ENCODE measurements at regions not wholly inside any gene's neighbourhood (a gene's known extent, or its start where the extent isn't known, plus 50 kb on each side); places are given as distances from the start of the nearest gene placed in this dataset.

GRCh38 chr5:18052569-18052968 is 418.3 kb downstream of the TAF11L14 start:
- intact Hi-C loops (cut with DNase I, micrococcal nuclease): no loop called here
- ATAC-seq (no peak), DNase-seq (no peak)
- H3K36me3 ChIP-seq (ENCODE audit: low read depth): no peaks in the 10 kb centered on the region
- TF ChIP-seq CTCF (IDR thresholded peaks at IDR 0.05): no peak
- no peaks in the 10 kb centered on the region for H3K4me1 ChIP-seq (ENCODE audit: low read depth)
- H3K4me3 ChIP-seq: no peak overlapping the region
- no peaks in the 10 kb centered on the region for H3K9me3 ChIP-seq

GRCh38 chr5:18057725-18058124 is 423.5 kb downstream of the TAF11L14 start:
- H3K36me3 ChIP-seq (ENCODE audit: low read depth): no peaks in the 10 kb centered on the region
- no peak overlapping the region for H3K4me3 ChIP-seq
- no peak for ATAC-seq
- no peaks in the 10 kb centered on the region for H3K4me1 ChIP-seq (ENCODE audit: low read depth)
- intact Hi-C loops (cut with DNase I, micrococcal nuclease): no loop called here
- no peak for DNase-seq
- peaks cover 4% of the 10 kb centered on the region for H3K9me3 ChIP-seq
- no peak for TF ChIP-seq CTCF (IDR thresholded peaks at IDR 0.05)

GRCh38 chr5:18067615-18068014 is 433.4 kb downstream of the TAF11L14 start:
- ATAC-seq (no peak), DNase-seq (no peak)
- no peak overlapping the region for H3K4me3 ChIP-seq
- no peaks in the 10 kb centered on the region for H3K9me3 ChIP-seq
- H3K36me3 ChIP-seq (ENCODE audit: low read depth): no peaks in the 10 kb centered on the region
- TF ChIP-seq CTCF (IDR thresholded peaks at IDR 0.05): no peak
- no peaks in the 10 kb centered on the region for H3K4me1 ChIP-seq (ENCODE audit: low read depth)
- intact Hi-C loops (cut with DNase I, micrococcal nuclease): no loop called here

GRCh38 chr5:18068826-18069225 is 434.6 kb downstream of the TAF11L14 start:
- Histone ChIP-seq H3K36me3 (ENCODE audit: low read depth) (no peaks in the 10 kb centered on the region), H3K4me1 (ENCODE audit: low read depth) (no peaks in the 10 kb centered on the region), H3K9me3 (no peaks in the 10 kb centered on the region), H3K4me3 (no peak overlapping the region)
- DNase-seq: no peak
- TF ChIP-seq CTCF (IDR thresholded peaks at IDR 0.05): no peak
- intact Hi-C loops (cut with DNase I, micrococcal nuclease): no loop called here
- ATAC-seq: no peak

GRCh38 chr5:18069790-18070189 is 435.5 kb downstream of the TAF11L14 start:
- no peaks in the 10 kb centered on the region for H3K36me3 ChIP-seq (ENCODE audit: low read depth)
- ATAC-seq: no peak
- no peaks in the 10 kb centered on the region for H3K9me3 ChIP-seq
- H3K4me1 ChIP-seq (ENCODE audit: low read depth): no peaks in the 10 kb centered on the region
- no peak overlapping the region for H3K4me3 ChIP-seq
- intact Hi-C loops (cut with DNase I, micrococcal nuclease): no loop called here
- DNase-seq: no peak
- no peak for TF ChIP-seq CTCF (IDR thresholded peaks at IDR 0.05)

- DNase-seq: no peak
- TF ChIP-seq CTCF (IDR thresholded peaks at IDR 0.05): no peak
- no peak for ATAC-seq
- H3K4me1 ChIP-seq (ENCODE audit: low read depth): no peaks in the 10 kb centered on the region
- no peaks in the 10 kb centered on the region for H3K9me3 ChIP-seq
- H3K4me3 ChIP-seq: no peak overlapping the region
- intact Hi-C loops (cut with DNase I, micrococcal nuclease): no loop called here
- no peaks in the 10 kb centered on the region for H3K36me3 ChIP-seq (ENCODE audit: low read depth)
Observed at GRCh38 chr5:18072600-18072999, 438.3 kb downstream of the TAF11L14 start.
